Stomach (tissue), 8 donors: ENCODE measurements at regions not wholly inside any gene's neighbourhood (a gene's known extent, or its start where the extent isn't known, plus 50 kb on each side); places are given as distances from the start of the nearest gene placed in this dataset.

ENCODE experiments used
- DNase-seq, 2 donors: peaks; one replicate each; pipeline versions ENCODE4 v3.0.0 to v3.0.0-alpha.2; 2013 to 2019
- H3K27ac ChIP-seq, 5 donors: fragments of 200-600 bp in 4 of 5; sonication (generic) in 4 of 5; one replicate each; pipeline ENCODE4 v1.5.1; 2013 to 2019; ENCODE audit warnings: mild to moderate bottlenecking in 1 of 5, moderate library complexity in 1 of 5
- H3K27me3 ChIP-seq, 3 donors: fragments of 200-600 bp; sonication (generic); one replicate each; pipeline ENCODE4 v1.5.1; 2017 to 2019; ENCODE audit warnings: mixed run types in 1 of 3
- H3K36me3 ChIP-seq, 4 donors: fragments of 200-600 bp; sonication (generic); 1 replicate in 3 of 4; 2 replicates in 1 of 4; pipeline ENCODE4 v1.5.1; 2016 to 2019
- H3K4me1 ChIP-seq, 4 donors: fragments of 200-600 bp; sonication (generic); one replicate each; pipeline ENCODE4 v1.5.1; 2016 to 2019
- H3K4me3 ChIP-seq, 4 donors: fragments of 200-600 bp; sonication (generic) in 3 of 4; one replicate each; pipeline ENCODE4 v1.5.1; 2016 to 2019; ENCODE audit warnings: mild to moderate bottlenecking in 1 of 4
- H3K9me3 ChIP-seq, 4 donors: fragments of 200-600 bp; sonication (generic); one replicate each; pipeline ENCODE4 v1.5.1; 2016 to 2019
- CTCF ChIP-seq, 7 experiments: fragments of 450-650 bp in 4 of 7; fragments of 200-600 bp in 3 of 7; sonication (generic) in 3 of 7; IDR thresholded peaks; one replicate each; pipeline ENCODE4 v1.5.1; 2016 to 2019; ENCODE audit warnings: antibody characterized with exemption in 7 of 7, control low read depth in 2 of 7, mild to moderate bottlenecking in 1 of 7
- EP300 ChIP-seq: sonication (generic); formaldehyde crosslinking; IDR thresholded peaks from one replicate; pipeline ENCODE4 v1.6.1; 2017; ENCODE audit warnings: antibody characterized with exemption
- POLR2A ChIP-seq, 4 donors: fragments of 450-650 bp; IDR thresholded peaks; one replicate each; pipeline ENCODE4 v1.6.1; 2016; ENCODE audit warnings: antibody characterized with exemption in 4 of 4, control low read depth in 2 of 4, mild to moderate bottlenecking in 1 of 4, moderate library complexity in 1 of 4
- POLR2AphosphoS5 ChIP-seq, 3 donors: sonication (generic); formaldehyde crosslinking; IDR thresholded peaks; one replicate each; pipeline ENCODE4 v1.6.1; 2016; ENCODE audit warnings: antibody characterized with exemption in 3 of 3
- WGBS, 5 donors: extraction: QIAGEN DNeasy Blood & Tissue Kit in 3 of 5; methylation state at CpG; one replicate each; pipeline versions ENCODE4 v1.1.5 to v1.1.7; 2013 to 2018; 5-methylcytosine and 5-hydroxymethylcytosine counted together
- intact Hi-C: fragments of 100-400 bp; cut with DNase I; formaldehyde crosslinking; loops from one replicate; pipeline ENCODE4 v1.15.1; 2023; ENCODE audit warnings: low total_unique reads
- donor health status: healthy with polysubstance abuse.
- donor health status: Bipolar disorder and iron deficiency.
- donor health status: healthy.

DNA sequence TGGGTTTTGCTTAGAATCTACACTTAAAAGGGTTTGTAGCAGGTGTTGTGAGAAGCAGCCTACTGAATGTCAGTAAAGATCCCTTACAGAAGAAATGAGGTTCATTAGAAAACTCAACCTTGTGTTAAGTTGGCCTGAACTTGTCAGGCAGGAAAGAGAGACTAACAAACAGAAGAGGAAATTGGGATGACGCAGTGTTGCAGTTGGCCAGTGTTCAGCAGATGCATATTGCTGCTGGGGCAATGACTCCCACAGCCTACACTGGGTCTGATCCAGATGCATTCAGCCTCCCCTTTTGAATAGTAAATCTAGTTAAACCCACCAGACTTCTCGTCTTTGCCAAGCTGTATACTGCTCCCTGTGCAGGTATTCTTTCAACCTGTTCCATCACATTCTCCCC is 409.4 kb downstream of the UBE2NL start:
- H3K27ac ChIP-seq = no peak overlapping the region
- H3K4me3 ChIP-seq = no peak overlapping the region
- intact Hi-C loops = no loop called here
- no peaks in the 10 kb centered on the region for H3K27me3 ChIP-seq
- no peaks in the 10 kb centered on the region for H3K4me1 ChIP-seq
- DNase-seq = no peak
- TF ChIP-seq POLR2AphosphoS5 (IDR thresholded peaks at IDR 0.05) (no peak), POLR2A (IDR thresholded peaks at IDR 0.05) (no peak), EP300 (no peak), CTCF (IDR thresholded peaks at IDR 0.05) (no peak)
- WGBS, 5 donors = 62 to 85% (median 63%) methylated on average over 2 of the region's 2 CpGs
- H3K9me3 ChIP-seq = peaks cover 0 to 17% (median 8%) of the 10 kb centered on the region in 4 donors
- H3K36me3 ChIP-seq = no peaks in the 10 kb centered on the region

GRCh38 chrX:144295921-144296320 is 412.1 kb downstream of the UBE2NL start:
- H3K4me1 ChIP-seq = no peaks in the 10 kb centered on the region
- DNase-seq = no peak
- no peak overlapping the region for H3K4me3 ChIP-seq
- WGBS, 5 donors = 73 to 95% (median 73%) methylated on average over 1 of the region's 1 CpG
- H3K27ac ChIP-seq = no peak overlapping the region
- intact Hi-C loops = no loop called here
- peaks cover 0 to 2% (median 0%) of the 10 kb centered on the region in 4 donors for H3K9me3 ChIP-seq
- H3K36me3 ChIP-seq = no peaks in the 10 kb centered on the region
- H3K27me3 ChIP-seq = no peaks in the 10 kb centered on the region
- TF ChIP-seq POLR2AphosphoS5 (IDR thresholded peaks at IDR 0.05) (no peak), POLR2A (IDR thresholded peaks at IDR 0.05) (no peak), CTCF (IDR thresholded peaks at IDR 0.05) (no peak)

GRCh38 chrX:144297221-144297620 is 413.4 kb downstream of the UBE2NL start:
- WGBS, 5 donors = 60 to 76% (median 66%) methylated on average over 2 of the region's 2 CpGs
- Histone ChIP-seq H3K27ac (no peak overlapping the region), H3K4me1 (no peaks in the 10 kb centered on the region), H3K27me3 (no peaks in the 10 kb centered on the region), H3K36me3 (no peaks in the 10 kb centered on the region), H3K9me3 (no peaks in the 10 kb centered on the region), H3K4me3 (no peak overlapping the region)
- TF ChIP-seq POLR2AphosphoS5 (IDR thresholded peaks at IDR 0.05) = no peak
- no peak for TF ChIP-seq EP300
- TF ChIP-seq POLR2A (IDR thresholded peaks at IDR 0.05) = no peak
- no peak for TF ChIP-seq CTCF (IDR thresholded peaks at IDR 0.05)
- DNase-seq = no peak
- intact Hi-C loops = no loop called here

- DNase-seq = no peak
- Histone ChIP-seq H3K27me3 (no peaks in the 10 kb centered on the region), H3K9me3 (no peaks in the 10 kb centered on the region), H3K36me3 (no peaks in the 10 kb centered on the region), H3K27ac (no peak overlapping the region), H3K4me1 (no peaks in the 10 kb centered on the region), H3K4me3 (no peak overlapping the region)
- intact Hi-C loops = no loop called here
- no peak for TF ChIP-seq EP300
- no peak for TF ChIP-seq CTCF (IDR thresholded peaks at IDR 0.05)
- TF ChIP-seq POLR2AphosphoS5 (IDR thresholded peaks at IDR 0.05) = no peak
- TF ChIP-seq POLR2A (IDR thresholded peaks at IDR 0.05) = no peak
- WGBS, 5 donors = 71 to 77% (median 73%) methylated on average over 4 of the region's 4 CpGs
Measured at GRCh38 chrX:144327495-144327894, 443.6 kb downstream of the UBE2NL start.
